ENCODE measurements at regions not wholly inside any gene's neighbourhood (a gene's known extent, or its start where the extent isn't known, plus 50 kb on each side); places are given as distances from the start of the nearest gene placed in this dataset.
A peak's percentile ranks its signal among the peaks of the same experiment; 100 is the strongest.

DNA sequence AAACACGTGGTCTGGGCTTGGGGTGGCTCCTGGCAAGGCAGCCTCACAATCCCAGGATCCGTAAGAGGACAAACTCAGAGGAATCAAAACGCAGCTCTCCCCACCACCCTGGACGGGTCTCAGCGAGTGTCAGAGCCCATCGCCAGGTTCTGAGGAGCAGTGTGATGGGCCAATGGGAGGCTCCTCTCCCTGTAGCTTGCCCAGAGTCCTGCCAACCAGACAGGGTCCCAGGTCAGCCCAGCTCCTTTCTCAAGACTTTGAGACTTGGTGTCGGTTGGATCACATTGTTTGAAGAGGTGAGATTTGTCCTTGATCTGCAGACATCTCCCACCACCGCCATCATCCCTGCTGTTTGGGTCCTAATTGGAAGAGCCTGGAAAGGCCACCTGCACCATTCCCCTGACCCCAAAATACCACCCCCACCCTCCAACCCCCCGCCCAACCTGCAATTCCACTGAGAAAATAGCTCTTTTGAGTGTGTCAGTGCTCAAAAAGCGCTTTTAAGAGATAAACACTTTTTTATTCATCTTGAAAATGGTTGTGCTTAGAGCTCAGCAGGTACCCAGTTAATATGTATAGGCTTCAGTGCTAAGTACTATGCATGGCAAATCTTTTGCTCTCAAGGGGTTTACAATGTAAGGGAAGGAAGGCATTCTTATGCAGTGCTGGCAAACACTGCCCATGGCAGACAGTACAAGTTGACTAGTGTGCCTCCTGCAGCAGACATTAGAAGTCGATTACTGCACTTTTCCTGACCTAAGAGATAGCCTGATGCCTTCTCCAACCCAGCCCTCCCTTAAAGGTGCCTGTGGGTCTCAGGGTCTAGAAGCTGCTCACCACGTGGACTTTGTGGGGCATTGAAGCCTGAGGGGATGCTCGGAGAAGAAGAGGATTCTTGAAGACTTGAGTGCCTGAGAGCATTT, 50.6 kb downstream of the GLI2 start:
- no peak for FAIRE-seq
- POLR2A ChIA-PET, result no interaction called here

More for the DNA sequence above, 50.6 kb downstream of the GLI2 start:
- no peak overlapping the region for H3K27ac ChIP-seq (ENCODE audit: extremely low read length, insufficient read depth, low read length)
- CTCF ChIA-PET (ENCODE audit: low intra/inter-chr PET ratio, low total read pairs), result no interaction called here
- TF ChIP-seq, protein P1, sequence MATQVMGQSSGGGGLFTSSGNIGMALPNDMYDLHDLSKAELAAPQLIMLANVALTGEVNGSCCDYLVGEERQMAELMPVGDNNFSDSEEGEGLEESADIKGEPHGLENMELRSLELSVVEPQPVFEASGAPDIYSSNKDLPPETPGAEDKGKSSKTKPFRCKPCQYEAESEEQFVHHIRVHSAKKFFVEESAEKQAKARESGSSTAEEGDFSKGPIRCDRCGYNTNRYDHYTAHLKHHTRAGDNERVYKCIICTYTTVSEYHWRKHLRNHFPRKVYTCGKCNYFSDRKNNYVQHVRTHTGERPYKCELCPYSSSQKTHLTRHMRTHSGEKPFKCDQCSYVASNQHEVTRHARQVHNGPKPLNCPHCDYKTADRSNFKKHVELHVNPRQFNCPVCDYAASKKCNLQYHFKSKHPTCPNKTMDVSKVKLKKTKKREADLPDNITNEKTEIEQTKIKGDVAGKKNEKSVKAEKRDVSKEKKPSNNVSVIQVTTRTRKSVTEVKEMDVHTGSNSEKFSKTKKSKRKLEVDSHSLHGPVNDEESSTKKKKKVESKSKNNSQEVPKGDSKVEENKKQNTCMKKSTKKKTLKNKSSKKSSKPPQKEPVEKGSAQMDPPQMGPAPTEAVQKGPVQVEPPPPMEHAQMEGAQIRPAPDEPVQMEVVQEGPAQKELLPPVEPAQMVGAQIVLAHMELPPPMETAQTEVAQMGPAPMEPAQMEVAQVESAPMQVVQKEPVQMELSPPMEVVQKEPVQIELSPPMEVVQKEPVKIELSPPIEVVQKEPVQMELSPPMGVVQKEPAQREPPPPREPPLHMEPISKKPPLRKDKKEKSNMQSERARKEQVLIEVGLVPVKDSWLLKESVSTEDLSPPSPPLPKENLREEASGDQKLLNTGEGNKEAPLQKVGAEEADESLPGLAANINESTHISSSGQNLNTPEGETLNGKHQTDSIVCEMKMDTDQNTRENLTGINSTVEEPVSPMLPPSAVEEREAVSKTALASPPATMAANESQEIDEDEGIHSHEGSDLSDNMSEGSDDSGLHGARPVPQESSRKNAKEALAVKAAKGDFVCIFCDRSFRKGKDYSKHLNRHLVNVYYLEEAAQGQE (IDR thresholded peaks at IDR 0.05; ENCODE audit: borderline replicate concordance in 1 of 2, low read depth in 1 of 2, low read length in 2 of 2), result no peak
- peak; percentile 37; the same call in 1 of the 2 replicates for TF ChIP-seq SRF (IDR thresholded peaks at IDR 0.05; ENCODE audit: low read depth, low read length)
- no peak for TF ChIP-seq RBAK (CRISPR knock-in tag; IDR thresholded peaks at IDR 0.05)
- TF ChIP-seq ZNF746 (CRISPR knock-in tag; IDR thresholded peaks at IDR 0.05), result no peak
- no peak for TF ChIP-seq SRY (CRISPR knock-in tag; IDR thresholded peaks at IDR 0.05)
- TF ChIP-seq ZBTB1 (CRISPR knock-in tag; IDR thresholded peaks at IDR 0.05; ENCODE audit: borderline replicate concordance), result no peak
- TF ChIP-seq CC2D1A (CRISPR knock-in tag; IDR thresholded peaks at IDR 0.05), result no peak
- no peak for TF ChIP-seq ZNF124 (CRISPR knock-in tag; IDR thresholded peaks at IDR 0.05)
- TF ChIP-seq TOE1 (CRISPR knock-in tag; IDR thresholded peaks at IDR 0.05), result no peak
- H2AFZ ChIP-seq (ENCODE audit: low read length), result no peak overlapping the region
- H3K27me3 ChIP-seq (ENCODE audit: control insufficient read depth in 1 of 2, insufficient read depth in 2 of 2, low read length in 2 of 2), result peaks cover 2 to 85% of the 10 kb centered on the region in 2 experiments; a peak in 4 of 5 replicates
- DNase-seq (ENCODE audit: low spot score) (no peak), ATAC-seq (no peak)
- no peak overlapping the region for H3K4me2 ChIP-seq (ENCODE audit: low read depth, low read length)
- no peaks in the 10 kb centered on the region for H3K36me3 ChIP-seq (replicated peaks in 1 of 2; ENCODE audit: control insufficient read depth in 1 of 2, insufficient read depth in 2 of 2, low read length in 2 of 2)
- no TSS peak for BruUV-seq (replicated peaks)
- H3K9ac ChIP-seq (ENCODE audit: insufficient read depth, low read depth, low read length), result no peak overlapping the region
- in situ Hi-C loops (cut with HindIII; ENCODE audit: extremely low pct_ligation_motif_present, low pct_unique_long_range_greater_than_20kb) (no loop called here), intact Hi-C loops (cut with micrococcal nuclease; ENCODE audit: unreplicated experiment) (no loop called here)
- H3K4me3 ChIP-seq (replicated peaks in 1 of 3; ENCODE audit: insufficient read depth in 1 of 3, low read depth in 2 of 3, low read length in 3 of 3), result no peak overlapping the region
- H3K4me1 ChIP-seq (ENCODE audit: insufficient read depth, low read length), result peaks cover 22% of the 10 kb centered on the region
- WGBS (ENCODE audit: low lambda C conversion rate), result 25% methylated on average over 7 of the region's 13 CpGs
- no peaks in the 10 kb centered on the region for H3K79me2 ChIP-seq (ENCODE audit: insufficient read depth, low read length)
- no peaks in the 10 kb centered on the region for H3K9me3 ChIP-seq (ENCODE audit: low read length)
- H4K20me1 ChIP-seq (ENCODE audit: insufficient read depth, low read length), result no peaks in the 10 kb centered on the region; the same call in 1 of the 2 replicates

Measured in HepG2 (cell line).